Body of pancreas (tissue), 4 donors: ENCODE measurements at regions not wholly inside any gene's neighbourhood (a gene's known extent, or its start where the extent isn't known, plus 50 kb on each side); places are given as distances from the start of the nearest gene placed in this dataset.

Experiments
- ATAC-seq: fragments of 150-250 bp; one replicate; pipeline ENCODE4 v1.9.1; 2016
- DNase-seq, 4 donors: peaks; one replicate each; pipeline ENCODE4 v3.0.0-alpha.2; 2019
- H3K27ac ChIP-seq, 4 donors: fragments of 200-600 bp; sonication (generic); 1 replicate in 3 of 4; 2 replicates in 1 of 4; pipeline versions ENCODE4 v1.5.1 to v1.6.1; 2016 to 2019; ENCODE audit warnings: mild to moderate bottlenecking in 1 of 4, mixed read lengths in 1 of 4, moderate library complexity in 1 of 4
- H3K27me3 ChIP-seq, 2 donors: fragments of 200-600 bp; sonication (generic); one replicate each; pipeline ENCODE4 v1.6.0; 2016; ENCODE audit warnings: mild to moderate bottlenecking in 1 of 2
- H3K36me3 ChIP-seq, 2 donors: fragments of 200-600 bp; sonication (generic); replicated peaks in 1 of 2; 2 replicates each; pipeline ENCODE4 v1.5.1; 2016; ENCODE audit warnings: low read depth in 2 of 2; ENCODE audit not compliant: insufficient read depth in 1 of 2
- H3K4me1 ChIP-seq: fragments of 200-600 bp; sonication (generic); one replicate; pipeline ENCODE4 v1.6.0; 2016
- H3K4me3 ChIP-seq, 2 donors: fragments of 200-600 bp; sonication (generic); 1 replicate in 1 of 2; 2 replicates in 1 of 2; pipeline ENCODE4 v1.5.1; 2016 to 2019
- H3K9me3 ChIP-seq, 3 donors: fragments of 200-600 bp; sonication (generic); 1 replicate in 2 of 3; 2 replicates in 1 of 3; pipeline ENCODE4 v1.5.1; 2016
- POLR2A ChIP-seq, 3 donors: fragments of 450-650 bp; IDR thresholded peaks; one replicate each; pipeline ENCODE4 v1.6.1; 2016; ENCODE audit warnings: antibody characterized with exemption in 3 of 3, mild to moderate bottlenecking in 2 of 3
- WGBS, 2 donors: methylation state at CpG; one replicate each; pipeline ENCODE4 v1.1.5; 2017; 5-methylcytosine and 5-hydroxymethylcytosine counted together
- intact Hi-C: fragments of 100-400 bp; cut with DNase I; formaldehyde crosslinking; loops from one replicate; pipeline ENCODE4 v1.15.1; 2023
- TF ChIP-seq, protein P1 (sequence below), 7 experiments: fragments of 450-650 bp in 4 of 7; fragments of 200-600 bp in 3 of 7; sonication (generic) in 3 of 7; IDR thresholded peaks; one replicate each; pipeline ENCODE4 v1.5.1; 2016 to 2019; ENCODE audit warnings: antibody characterized with exemption in 7 of 7

- WGBS, 2 donors, result 44 to 52% methylated on average over 6 of the region's 6 CpGs
- no peak overlapping the region for H3K27ac ChIP-seq
- ATAC-seq (no peak), DNase-seq (peak in 3 of 4 donors; percentile 3 to 18 (median 18))
- no peaks in the 10 kb centered on the region for H3K27me3 ChIP-seq
- TF ChIP-seq POLR2A (IDR thresholded peaks at IDR 0.05), result no peak
- TF ChIP-seq, protein P1, sequence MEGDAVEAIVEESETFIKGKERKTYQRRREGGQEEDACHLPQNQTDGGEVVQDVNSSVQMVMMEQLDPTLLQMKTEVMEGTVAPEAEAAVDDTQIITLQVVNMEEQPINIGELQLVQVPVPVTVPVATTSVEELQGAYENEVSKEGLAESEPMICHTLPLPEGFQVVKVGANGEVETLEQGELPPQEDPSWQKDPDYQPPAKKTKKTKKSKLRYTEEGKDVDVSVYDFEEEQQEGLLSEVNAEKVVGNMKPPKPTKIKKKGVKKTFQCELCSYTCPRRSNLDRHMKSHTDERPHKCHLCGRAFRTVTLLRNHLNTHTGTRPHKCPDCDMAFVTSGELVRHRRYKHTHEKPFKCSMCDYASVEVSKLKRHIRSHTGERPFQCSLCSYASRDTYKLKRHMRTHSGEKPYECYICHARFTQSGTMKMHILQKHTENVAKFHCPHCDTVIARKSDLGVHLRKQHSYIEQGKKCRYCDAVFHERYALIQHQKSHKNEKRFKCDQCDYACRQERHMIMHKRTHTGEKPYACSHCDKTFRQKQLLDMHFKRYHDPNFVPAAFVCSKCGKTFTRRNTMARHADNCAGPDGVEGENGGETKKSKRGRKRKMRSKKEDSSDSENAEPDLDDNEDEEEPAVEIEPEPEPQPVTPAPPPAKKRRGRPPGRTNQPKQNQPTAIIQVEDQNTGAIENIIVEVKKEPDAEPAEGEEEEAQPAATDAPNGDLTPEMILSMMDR (IDR thresholded peaks at IDR 0.05), result peak in 6 of 7 experiments; percentile 17 to 52 (median 42)
- intact Hi-C loops, result no loop called here
- no peak overlapping the region for H3K4me3 ChIP-seq
- H3K9me3 ChIP-seq, result no peaks in the 10 kb centered on the region
- no peaks in the 10 kb centered on the region for H3K36me3 ChIP-seq
- no peaks in the 10 kb centered on the region for H3K4me1 ChIP-seq
Observed at GRCh38 chr1:217333939-217334338, 297.0 kb downstream of the GPATCH2 start.

DNA sequence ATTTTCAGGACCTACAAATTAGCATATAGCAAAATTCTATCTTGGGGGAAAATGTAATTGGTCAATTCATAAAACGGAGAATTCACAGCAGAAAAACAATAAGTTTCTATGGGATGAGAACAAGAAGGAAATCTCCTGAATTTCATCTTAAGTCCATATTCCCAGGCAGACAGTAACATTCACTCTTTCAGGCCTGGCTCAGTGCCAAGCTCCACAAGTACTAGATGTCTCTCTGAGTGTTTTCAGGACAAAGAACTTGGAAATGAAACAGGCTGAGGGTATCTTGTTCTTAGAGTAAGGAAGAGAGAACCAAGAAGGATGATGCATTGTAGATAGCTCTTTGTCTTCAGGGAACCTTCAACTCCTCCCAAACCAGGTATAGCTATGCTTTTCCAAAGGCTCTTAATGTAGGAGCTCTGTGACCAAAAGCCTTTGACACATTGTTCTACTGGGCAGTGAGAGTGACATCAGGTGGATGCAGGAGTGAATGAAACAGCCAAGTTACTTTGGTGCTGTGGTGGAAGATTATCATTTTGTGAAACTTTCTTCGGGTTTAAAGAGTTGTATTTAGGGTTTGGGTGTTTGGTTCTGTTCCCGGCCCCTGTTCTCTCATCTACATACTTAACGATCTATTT lies 298.3 kb downstream of the GPATCH2 start:
- intact Hi-C loops, result no loop called here
- DNase-seq, result peak in 3 of 4 donors; percentile 13 to 26 (median 22)
- TF ChIP-seq POLR2A (IDR thresholded peaks at IDR 0.05), result no peak
- TF ChIP-seq, protein P1 (IDR thresholded peaks at IDR 0.05), result no peak
- ATAC-seq, result no peak
- H3K27me3 ChIP-seq, result no peaks in the 10 kb centered on the region
- 63 to 67% methylated on average over 4 of the region's 4 CpGs for WGBS, 2 donors
- H3K9me3 ChIP-seq, result no peaks in the 10 kb centered on the region
- H3K27ac ChIP-seq, result no peak overlapping the region
- no peaks in the 10 kb centered on the region for H3K36me3 ChIP-seq
- H3K4me1 ChIP-seq, result no peaks in the 10 kb centered on the region
- H3K4me3 ChIP-seq, result no peak overlapping the region

DNA sequence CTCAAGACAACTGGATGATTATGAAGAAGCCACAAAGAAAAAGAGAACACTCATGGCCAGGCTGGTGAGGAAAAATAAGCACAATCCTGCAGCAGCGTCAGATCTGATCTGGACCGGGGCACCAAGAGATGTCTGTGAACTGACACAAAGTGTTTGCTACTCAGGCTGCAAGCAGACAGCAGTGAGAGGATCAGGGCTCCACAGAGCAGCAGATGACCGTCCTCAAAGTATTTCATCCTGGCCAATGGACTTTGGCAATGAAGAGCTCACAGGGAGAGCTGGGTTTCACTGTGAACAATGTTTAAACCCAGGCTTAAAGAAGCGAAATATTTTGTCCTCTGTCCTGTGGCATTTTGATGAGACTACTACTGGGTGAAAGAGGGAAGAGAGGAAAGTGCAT lies 299.2 kb downstream of the GPATCH2 start:
- no peak for ATAC-seq
- Histone ChIP-seq H3K4me3 (no peak overlapping the region), H3K9me3 (no peaks in the 10 kb centered on the region), H3K4me1 (no peaks in the 10 kb centered on the region), H3K36me3 (no peaks in the 10 kb centered on the region), H3K27ac (no peak overlapping the region), H3K27me3 (no peaks in the 10 kb centered on the region)
- DNase-seq, result no peak
- WGBS, 2 donors, result 44 to 64% methylated on average over 4 of the region's 4 CpGs
- intact Hi-C loops, result no loop called here
- no peak for TF ChIP-seq POLR2A (IDR thresholded peaks at IDR 0.05)
- TF ChIP-seq, protein P1 (IDR thresholded peaks at IDR 0.05), result no peak

GRCh38 chr1:217327901-217328300 lies 303.0 kb downstream of the GPATCH2 start:
- Histone ChIP-seq H3K4me3 (no peak overlapping the region), H3K27me3 (no peaks in the 10 kb centered on the region), H3K36me3 (no peaks in the 10 kb centered on the region), H3K9me3 (no peaks in the 10 kb centered on the region), H3K27ac (no peak overlapping the region), H3K4me1 (no peaks in the 10 kb centered on the region)
- 76 to 84% methylated on average over 3 of the region's 3 CpGs for WGBS, 2 donors
- TF ChIP-seq, protein P1 (IDR thresholded peaks at IDR 0.05), result no peak
- TF ChIP-seq POLR2A (IDR thresholded peaks at IDR 0.05), result no peak
- intact Hi-C loops, result no loop called here
- ATAC-seq (no peak), DNase-seq (no peak)

DNA sequence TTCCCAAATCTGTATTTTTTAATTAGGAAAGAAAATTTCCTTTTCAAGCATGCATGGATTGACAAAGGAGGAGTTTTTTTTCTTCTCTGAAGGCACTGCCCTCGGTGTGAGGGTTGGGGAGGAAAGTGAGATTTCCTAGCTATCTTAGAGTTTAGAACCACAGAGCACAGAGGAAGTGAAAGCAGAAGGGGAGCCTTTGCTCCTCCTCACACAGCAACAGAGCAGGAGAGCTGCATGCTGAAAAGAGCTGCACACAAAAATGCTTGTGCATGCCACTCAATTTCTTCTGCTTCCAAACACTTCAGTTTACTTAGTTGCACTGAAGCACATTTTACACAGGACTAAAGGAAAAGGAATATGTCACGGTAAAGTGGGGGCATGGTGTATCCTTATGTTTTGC lies 308.1 kb downstream of the GPATCH2 start:
- TF ChIP-seq, protein P1 (IDR thresholded peaks at IDR 0.05), result no peak
- no peak for TF ChIP-seq POLR2A (IDR thresholded peaks at IDR 0.05)
- no peaks in the 10 kb centered on the region for H3K36me3 ChIP-seq
- DNase-seq (no peak), ATAC-seq (no peak)
- WGBS, 2 donors, result 50 to 63% methylated on average over 2 of the region's 2 CpGs
- H3K4me3 ChIP-seq, result no peak overlapping the region
- no peak overlapping the region for H3K27ac ChIP-seq
- H3K4me1 ChIP-seq, result no peaks in the 10 kb centered on the region
- intact Hi-C loops, result no loop called here
- H3K27me3 ChIP-seq, result no peaks in the 10 kb centered on the region
- H3K9me3 ChIP-seq, result no peaks in the 10 kb centered on the region
